ENCODE measurements at regions not wholly inside any gene's neighbourhood (a gene's known extent, or its start where the extent isn't known, plus 50 kb on each side); places are given as distances from the start of the nearest gene placed in this dataset.

- no peak for TF ChIP-seq CTCF (IDR thresholded peaks at IDR 0.05; ENCODE audit: unreplicated experiment)
- Mint-ChIP-seq H3K27ac (ENCODE audit: unreplicated experiment) (no peak overlapping the region), H3K27me3 (ENCODE audit: unreplicated experiment) (peaks cover 19% of the 10 kb centered on the region), H3K4me3 (ENCODE audit: low read depth, unreplicated experiment) (no peak overlapping the region), H3K9me3 (ENCODE audit: low read depth, unreplicated experiment) (no peaks in the 10 kb centered on the region), H3K36me3 (ENCODE audit: insufficient read depth, unreplicated experiment) (no peaks in the 10 kb centered on the region), H3K4me1 (ENCODE audit: low read depth, unreplicated experiment) (no peaks in the 10 kb centered on the region)
- CTCF ChIA-PET: interaction anchor here (0.5 kb wide), 1 partner anchor 47 kb away, joined by 3 read pairs; no protein-coding TSS in a partner anchor
- no peak for DNase-seq
- BruUV-seq (replicated peaks): no TSS peak
- intact Hi-C loops (cut with micrococcal nuclease; ENCODE audit: unreplicated experiment): loop anchor here (10.0 kb wide), 2 partner anchors 120 to 230 kb away; no protein-coding TSS in a partner anchor
Measured at GRCh38 chr2:204024906-204025475, 88.4 kb downstream of the ICOS start.

DNA sequence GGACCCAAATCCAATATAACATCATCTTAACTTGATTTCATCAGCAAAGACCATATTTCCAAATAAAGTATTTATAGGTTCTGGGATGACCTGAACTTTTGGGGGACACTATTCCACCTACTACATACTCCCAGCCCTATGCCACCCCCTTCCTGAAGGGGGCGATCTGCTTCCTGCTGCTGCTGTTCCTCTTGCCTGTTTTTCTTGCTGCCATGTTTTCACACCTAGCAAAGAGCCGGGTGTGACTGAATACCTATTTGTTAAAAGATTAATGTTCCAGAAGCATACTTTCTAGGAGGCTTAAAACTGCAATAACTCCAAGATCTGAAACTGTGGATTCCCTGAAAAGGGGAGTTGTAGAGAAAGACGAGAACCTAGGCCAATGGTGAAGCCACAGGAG, 89.7 kb downstream of the ICOS start:
- intact Hi-C loops (cut with micrococcal nuclease; ENCODE audit: unreplicated experiment): loop anchor here (10.0 kb wide), 2 partner anchors 119 to 229 kb away; no protein-coding TSS in a partner anchor
- Mint-ChIP-seq H3K4me3 (ENCODE audit: low read depth, unreplicated experiment) (no peak overlapping the region), H3K27me3 (ENCODE audit: unreplicated experiment) (peaks cover 20% of the 10 kb centered on the region), H3K27ac (ENCODE audit: unreplicated experiment) (no peak overlapping the region), H3K9me3 (ENCODE audit: low read depth, unreplicated experiment) (no peaks in the 10 kb centered on the region), H3K4me1 (ENCODE audit: low read depth, unreplicated experiment) (no peaks in the 10 kb centered on the region), H3K36me3 (ENCODE audit: insufficient read depth, unreplicated experiment) (no peaks in the 10 kb centered on the region)
- no peak for DNase-seq
- TF ChIP-seq CTCF (IDR thresholded peaks at IDR 0.05; ENCODE audit: unreplicated experiment): peak; percentile 26
- BruUV-seq (replicated peaks): no TSS peak
- CTCF ChIA-PET: no interaction called here

DNA sequence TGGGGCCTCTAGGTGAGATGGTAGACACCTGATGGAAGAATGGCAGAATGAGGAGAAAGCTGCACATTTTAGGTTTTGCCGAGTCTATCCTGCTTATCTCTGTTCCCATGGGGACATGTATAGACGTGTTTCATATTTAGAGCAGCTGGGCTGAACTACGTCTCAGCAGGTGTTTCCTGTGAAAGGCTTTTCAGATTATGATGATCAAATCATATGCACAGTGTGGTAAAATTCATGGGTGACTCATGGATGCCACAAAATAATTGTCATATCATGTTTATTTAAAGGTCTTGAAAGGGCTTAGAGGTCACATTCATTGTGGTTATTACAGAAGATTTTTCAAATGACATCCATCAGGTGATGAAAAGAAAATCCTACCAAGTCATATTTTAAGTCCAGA, 90.5 kb downstream of the ICOS start:
- Mint-ChIP-seq H3K27me3 (ENCODE audit: unreplicated experiment) (peaks cover 20% of the 10 kb centered on the region), H3K36me3 (ENCODE audit: insufficient read depth, unreplicated experiment) (no peaks in the 10 kb centered on the region), H3K4me1 (ENCODE audit: low read depth, unreplicated experiment) (no peaks in the 10 kb centered on the region), H3K27ac (ENCODE audit: unreplicated experiment) (no peak overlapping the region), H3K4me3 (ENCODE audit: low read depth, unreplicated experiment) (no peak overlapping the region), H3K9me3 (ENCODE audit: low read depth, unreplicated experiment) (no peaks in the 10 kb centered on the region)
- BruUV-seq (replicated peaks): no TSS peak
- DNase-seq: no peak
- TF ChIP-seq CTCF (IDR thresholded peaks at IDR 0.05; ENCODE audit: unreplicated experiment): no peak
- intact Hi-C loops (cut with micrococcal nuclease; ENCODE audit: unreplicated experiment): loop anchor here (10.0 kb wide), 2 partner anchors 118 to 228 kb away; no protein-coding TSS in a partner anchor
- CTCF ChIA-PET: no interaction called here

GRCh38 chr2:204030322-204030721, 93.8 kb downstream of the ICOS start:
- intact Hi-C loops (cut with micrococcal nuclease; ENCODE audit: unreplicated experiment): no loop called here
- no peak for TF ChIP-seq CTCF (IDR thresholded peaks at IDR 0.05; ENCODE audit: unreplicated experiment)
- Mint-ChIP-seq H3K27ac (ENCODE audit: unreplicated experiment) (no peak overlapping the region), H3K27me3 (ENCODE audit: unreplicated experiment) (peaks cover 20% of the 10 kb centered on the region), H3K4me1 (ENCODE audit: low read depth, unreplicated experiment) (no peaks in the 10 kb centered on the region), H3K36me3 (ENCODE audit: insufficient read depth, unreplicated experiment) (no peaks in the 10 kb centered on the region), H3K9me3 (ENCODE audit: low read depth, unreplicated experiment) (no peaks in the 10 kb centered on the region), H3K4me3 (ENCODE audit: low read depth, unreplicated experiment) (no peak overlapping the region)
- BruUV-seq (replicated peaks): no TSS peak
- DNase-seq: no peak
- CTCF ChIA-PET: interaction anchor here (1.2 kb wide), 1 partner anchor 9 kb away, joined by 4 read pairs; no protein-coding TSS in a partner anchor
